DMS153 treated with DMSO at 0.1 percent for 48 hours (cell line): ENCODE measurements at regions not wholly inside any gene's neighbourhood (a gene's known extent, or its start where the extent isn't known, plus 50 kb on each side); places are given as distances from the start of the nearest gene placed in this dataset.

Experiments used
- DNase-seq: peaks from one replicate; lab custom pipeline; 2025; ENCODE audit not compliant: unreplicated experiment; lab: John Stamatoyannopoulos, UW

DNA sequence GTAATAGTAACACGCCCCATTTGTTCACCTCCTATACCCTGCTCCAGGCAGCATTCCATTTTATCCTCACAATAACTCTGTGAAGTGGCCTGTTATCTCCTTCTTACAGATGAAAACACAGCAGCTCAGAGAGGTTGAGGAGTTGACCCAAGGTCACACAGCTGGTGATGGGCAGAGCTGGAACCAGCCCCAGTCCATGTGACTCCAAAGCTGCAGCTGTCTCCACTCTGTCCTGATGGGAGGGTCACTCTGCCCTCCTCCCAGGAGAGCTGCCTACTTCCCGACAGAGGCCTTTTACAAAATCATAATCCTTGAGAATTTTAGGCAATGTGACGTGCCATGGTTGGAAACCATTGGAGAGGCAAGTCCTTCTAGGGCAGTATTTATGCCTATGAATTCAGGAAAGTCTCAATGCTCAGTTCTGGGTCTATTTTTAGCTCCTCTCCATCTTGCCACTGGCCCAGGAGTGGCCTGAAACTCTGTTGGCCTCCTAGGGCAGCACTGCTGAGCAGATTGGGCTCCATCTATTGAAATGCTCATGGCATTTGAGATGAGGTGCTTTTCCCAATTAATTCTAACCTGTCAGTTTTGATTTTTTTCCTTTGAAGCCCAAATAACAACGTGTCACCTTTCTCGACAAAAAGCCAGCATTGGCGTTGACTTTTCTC, 50.1 kb upstream of the KCNK12 start:
- DNase-seq = no peak
